ENCODE measurements at regions not wholly inside any gene's neighbourhood (a gene's known extent, or its start where the extent isn't known, plus 50 kb on each side); places are given as distances from the start of the nearest gene placed in this dataset.

DNA sequence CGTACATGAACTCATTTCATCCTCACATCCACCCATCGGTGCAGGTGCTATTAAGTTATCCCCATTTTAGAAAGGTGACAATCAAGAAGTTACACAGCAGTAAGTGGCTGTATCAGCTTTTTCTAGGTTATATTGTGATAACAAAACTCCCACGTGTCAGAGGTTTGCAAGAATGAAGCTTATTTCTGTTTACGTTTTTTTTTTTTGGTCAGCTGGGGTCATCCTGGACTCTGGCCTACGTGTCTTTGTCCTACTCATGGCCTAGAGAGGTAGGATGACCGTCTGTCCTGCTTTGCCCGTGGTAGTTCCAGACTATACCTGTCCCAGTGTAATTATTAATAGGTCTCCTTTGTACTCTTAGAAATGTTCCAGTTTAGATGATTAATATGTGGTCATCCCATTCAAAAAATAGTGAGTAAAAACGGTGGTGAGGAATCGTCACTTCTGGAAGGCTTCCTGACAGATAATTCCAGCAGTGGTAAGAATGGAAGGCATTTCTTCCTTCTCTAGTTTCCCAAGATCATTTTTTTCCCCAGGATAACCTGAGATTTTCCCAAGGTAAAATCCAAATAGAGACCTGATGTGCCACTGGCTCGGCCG lies 64.2 kb upstream of the KIF26B start:
- TF ChIP-seq EZH2 (IDR thresholded peaks at IDR 0.05; ENCODE audit: low read depth, unreplicated experiment) (no peak), CTCF (conservative IDR thresholded peaks at IDR 0.05; ENCODE audit: low read depth in 2 of 2) (no peak), POLR2AphosphoS5 (IDR thresholded peaks at IDR 0.05; ENCODE audit: low read depth) (no peak), EZH2phosphoT487 (IDR thresholded peaks at IDR 0.05; ENCODE audit: unreplicated experiment) (no peak), REST (IDR thresholded peaks at IDR 0.05; ENCODE audit: unreplicated experiment) (no peak), CREB1 (CRISPR knock-in tag; IDR thresholded peaks at IDR 0.05; ENCODE audit: low read depth) (no peak), ETS1 (IDR thresholded peaks at IDR 0.05) (no peak), JUNB (IDR thresholded peaks at IDR 0.05; ENCODE audit: unreplicated experiment) (no peak)
